ENCODE measurements at regions not wholly inside any gene's neighbourhood (a gene's known extent, or its start where the extent isn't known, plus 50 kb on each side); places are given as distances from the start of the nearest gene placed in this dataset.

- no peak for TF ChIP-seq HDGF (IDR thresholded peaks at IDR 0.05; ENCODE audit: borderline replicate concordance)
- no peak for TF ChIP-seq NFRKB (IDR thresholded peaks at IDR 0.05)
- TF ChIP-seq L3MBTL2 (conservative IDR thresholded peaks at IDR 0.05), result no peak
- TF ChIP-seq ELF4 (IDR thresholded peaks at IDR 0.05), result no peak
- TF ChIP-seq SP1 (IDR thresholded peaks at IDR 0.05), result no peak
Observed at GRCh38 chr2:19785447-19785846, 116.3 kb downstream of the TTC32 start.
